DOHH2 (cell line): ENCODE measurements at regions not wholly inside any gene's neighbourhood (a gene's known extent, or its start where the extent isn't known, plus 50 kb on each side); places are given as distances from the start of the nearest gene placed in this dataset.

Experiments used
- H3F3A ChIP-seq: fragments of 200-600 bp; sonication (generic), shearing (Covaris generic); 2 replicates; pipeline ENCODE4 v1.6.0; 2016; ENCODE audit warnings: antibody characterized with exemption, mild to moderate bottlenecking; ENCODE audit not compliant: control insufficient read depth, insufficient read depth
- H3K27ac ChIP-seq: fragments of 200-600 bp; sonication (generic); 2 replicates; pipeline ENCODE4 v1.5.1; 2014; ENCODE audit warnings: low read depth, mild to moderate bottlenecking, low read length, moderate library complexity
- H3K27me3 ChIP-seq: fragments of 200-600 bp; sonication (generic); 2 replicates; pipeline ENCODE4 v1.6.1; 2014; ENCODE audit warnings: mild to moderate bottlenecking, low read length, mixed read lengths; ENCODE audit not compliant: control insufficient read depth
- H3K36me3 ChIP-seq: fragments of 200-600 bp; sonication (generic); 2 replicates; pipeline ENCODE4 v1.6.1; 2014; ENCODE audit warnings: mild to moderate bottlenecking, low read length, moderate library complexity, mixed read lengths; ENCODE audit not compliant: control insufficient read depth
- H3K4me1 ChIP-seq: fragments of 200-600 bp; sonication (generic); 2 replicates; pipeline ENCODE4 v1.6.1; 2014; ENCODE audit warnings: mild to moderate bottlenecking, low read length, mixed read lengths; ENCODE audit not compliant: control insufficient read depth
- H3K4me2 ChIP-seq: fragments of 200-600 bp; sonication (generic); 2 replicates; pipeline ENCODE4 v1.6.0; 2014; ENCODE audit warnings: mild to moderate bottlenecking, low read length, moderate library complexity
- H3K4me3 ChIP-seq: fragments of 200-600 bp; sonication (generic); 2 replicates; pipeline ENCODE4 v1.5.1; 2014; ENCODE audit warnings: mild to moderate bottlenecking, low read length, mixed read lengths
- H3K79me2 ChIP-seq: fragments of 200-600 bp; sonication (generic); 2 replicates; pipeline ENCODE4 v1.6.1; 2014; ENCODE audit warnings: mild to moderate bottlenecking, low read length, mixed read lengths; ENCODE audit not compliant: control insufficient read depth
- H3K9me2 ChIP-seq: fragments of 200-600 bp; sonication (generic); replicated peaks from 2 replicates; pipeline ENCODE4 v1.6.1; 2014; ENCODE audit warnings: mild to moderate bottlenecking, low read length, mixed read lengths; ENCODE audit not compliant: control insufficient read depth
- H3K9me3 ChIP-seq: fragments of 200-600 bp; sonication (generic); 2 replicates; pipeline ENCODE4 v1.6.1; 2014; ENCODE audit warnings: antibody characterized with exemption, low read length, mixed read lengths; ENCODE audit not compliant: control insufficient read depth, insufficient read depth
- H4K20me1 ChIP-seq: fragments of 200-600 bp; sonication (generic); 2 replicates; pipeline ENCODE4 v1.6.0; 2014; ENCODE audit warnings: low read depth, mild to moderate bottlenecking, antibody characterized with exemption, low read length, moderate library complexity; ENCODE audit not compliant: control insufficient read depth, insufficient read depth
- EZH2phosphoT487 ChIP-seq: fragments of 200-600 bp; sonication (generic); IDR thresholded peaks from 2 replicates; pipeline ENCODE4 v1.6.1; 2017; ENCODE audit warnings: borderline replicate concordance, mild to moderate bottlenecking, antibody characterized with exemption, low read length, moderate library complexity, mixed read lengths
- TF ChIP-seq, protein P1 (sequence below): fragments of 200-600 bp; sonication (generic); IDR thresholded peaks from one replicate; pipeline ENCODE4 v1.5.1; 2014; ENCODE audit warnings: antibody characterized with exemption, mild to moderate bottlenecking, low read depth, low read length; ENCODE audit not compliant: poor library complexity, severe bottlenecking

DNA sequence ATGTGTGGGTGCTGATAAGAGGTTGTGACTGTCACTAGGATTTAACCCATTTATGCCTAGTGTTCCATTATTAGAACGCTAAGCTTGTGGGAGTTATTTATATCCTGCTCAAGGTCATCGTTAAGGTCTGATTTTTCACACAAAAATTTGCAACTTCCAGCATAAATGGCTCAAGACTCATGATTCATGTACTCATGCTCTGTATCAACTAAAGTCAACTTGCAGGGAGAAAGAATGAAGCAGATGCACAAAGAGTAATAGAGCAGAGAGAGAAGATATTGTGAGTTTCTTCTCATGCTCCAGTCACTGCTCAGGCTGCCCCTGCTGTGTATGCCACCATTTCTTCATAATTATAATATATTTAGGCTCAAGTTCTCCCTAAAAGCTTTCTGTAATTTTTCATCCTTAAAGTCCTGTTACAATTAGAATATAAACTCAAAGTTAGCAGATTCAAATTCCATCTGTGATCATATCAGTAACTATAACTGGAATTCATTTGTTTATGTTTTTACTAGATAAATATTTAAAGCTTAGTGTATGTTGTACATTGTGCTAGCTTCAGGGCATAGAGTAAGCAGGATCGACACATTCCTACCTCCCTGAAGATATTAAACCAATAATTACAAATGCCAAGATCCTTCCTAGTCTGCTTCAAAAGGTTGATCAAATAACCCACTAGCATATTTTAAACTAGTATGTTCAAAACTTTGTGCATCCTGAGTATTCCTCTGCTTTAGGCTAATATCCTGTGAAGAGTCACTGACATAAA, 136.7 kb downstream of the NUDT12 start:
- Histone ChIP-seq H3K4me3 (no peak overlapping the region), H3K27me3 (no peaks in the 10 kb centered on the region), H3K36me3 (no peaks in the 10 kb centered on the region), H3K9me3 (no peaks in the 10 kb centered on the region), H3K4me2 (no peak overlapping the region), H3F3A (no peaks in the 10 kb centered on the region), H3K4me1 (no peaks in the 10 kb centered on the region), H3K9me2 (no peaks in the 10 kb centered on the region), H3K79me2 (no peaks in the 10 kb centered on the region), H4K20me1 (no peaks in the 10 kb centered on the region), H3K27ac (no peak overlapping the region)
- TF ChIP-seq, protein P1, sequence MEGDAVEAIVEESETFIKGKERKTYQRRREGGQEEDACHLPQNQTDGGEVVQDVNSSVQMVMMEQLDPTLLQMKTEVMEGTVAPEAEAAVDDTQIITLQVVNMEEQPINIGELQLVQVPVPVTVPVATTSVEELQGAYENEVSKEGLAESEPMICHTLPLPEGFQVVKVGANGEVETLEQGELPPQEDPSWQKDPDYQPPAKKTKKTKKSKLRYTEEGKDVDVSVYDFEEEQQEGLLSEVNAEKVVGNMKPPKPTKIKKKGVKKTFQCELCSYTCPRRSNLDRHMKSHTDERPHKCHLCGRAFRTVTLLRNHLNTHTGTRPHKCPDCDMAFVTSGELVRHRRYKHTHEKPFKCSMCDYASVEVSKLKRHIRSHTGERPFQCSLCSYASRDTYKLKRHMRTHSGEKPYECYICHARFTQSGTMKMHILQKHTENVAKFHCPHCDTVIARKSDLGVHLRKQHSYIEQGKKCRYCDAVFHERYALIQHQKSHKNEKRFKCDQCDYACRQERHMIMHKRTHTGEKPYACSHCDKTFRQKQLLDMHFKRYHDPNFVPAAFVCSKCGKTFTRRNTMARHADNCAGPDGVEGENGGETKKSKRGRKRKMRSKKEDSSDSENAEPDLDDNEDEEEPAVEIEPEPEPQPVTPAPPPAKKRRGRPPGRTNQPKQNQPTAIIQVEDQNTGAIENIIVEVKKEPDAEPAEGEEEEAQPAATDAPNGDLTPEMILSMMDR: no peak
- no peak for TF ChIP-seq EZH2phosphoT487

DNA sequence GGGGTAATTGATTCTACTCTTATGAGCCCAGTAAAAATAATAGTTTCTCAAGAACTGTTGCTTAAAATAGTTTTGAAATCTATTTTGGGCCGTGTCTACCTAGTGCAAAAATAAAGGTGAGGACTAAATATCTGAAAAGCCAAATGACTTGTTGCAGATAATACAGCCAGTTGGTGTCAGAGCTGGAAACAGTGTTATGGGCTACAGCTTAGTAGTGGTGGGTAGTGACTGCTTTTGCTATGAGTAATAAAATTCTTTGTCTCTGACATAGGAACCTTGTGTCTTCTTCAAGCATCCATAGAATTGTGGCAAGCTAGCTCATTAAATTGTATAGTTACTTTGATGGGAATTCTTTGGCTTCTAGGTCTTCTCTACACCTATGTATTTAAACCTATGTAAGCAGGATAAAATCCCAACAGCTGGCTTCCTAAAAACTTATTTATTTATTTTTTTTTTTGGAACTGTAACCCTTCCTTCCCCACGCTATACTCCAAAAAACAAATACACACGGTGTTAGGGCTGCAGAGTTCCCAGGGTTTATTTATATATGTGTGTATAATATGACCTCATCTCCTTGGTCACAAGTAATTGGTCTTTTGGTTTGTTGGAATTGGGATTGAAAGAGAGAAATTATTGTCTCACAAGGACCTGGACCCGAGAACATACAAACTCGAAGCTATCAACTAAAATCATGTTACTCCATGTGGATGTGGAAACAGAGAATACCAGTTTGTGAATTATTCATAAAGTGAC, 138.0 kb downstream of the NUDT12 start:
- TF ChIP-seq, protein P1: no peak
- no peak for TF ChIP-seq EZH2phosphoT487
- H3K27me3 ChIP-seq: no peaks in the 10 kb centered on the region
- H3K27ac ChIP-seq: no peak overlapping the region
- no peak overlapping the region for H3K4me2 ChIP-seq
- H3K4me3 ChIP-seq: no peak overlapping the region
- H3F3A ChIP-seq: no peaks in the 10 kb centered on the region
- no peaks in the 10 kb centered on the region for H4K20me1 ChIP-seq
- H3K9me3 ChIP-seq: no peaks in the 10 kb centered on the region
- H3K36me3 ChIP-seq: no peaks in the 10 kb centered on the region
- no peaks in the 10 kb centered on the region for H3K4me1 ChIP-seq
- no peaks in the 10 kb centered on the region for H3K79me2 ChIP-seq
- H3K9me2 ChIP-seq: no peaks in the 10 kb centered on the region

DNA sequence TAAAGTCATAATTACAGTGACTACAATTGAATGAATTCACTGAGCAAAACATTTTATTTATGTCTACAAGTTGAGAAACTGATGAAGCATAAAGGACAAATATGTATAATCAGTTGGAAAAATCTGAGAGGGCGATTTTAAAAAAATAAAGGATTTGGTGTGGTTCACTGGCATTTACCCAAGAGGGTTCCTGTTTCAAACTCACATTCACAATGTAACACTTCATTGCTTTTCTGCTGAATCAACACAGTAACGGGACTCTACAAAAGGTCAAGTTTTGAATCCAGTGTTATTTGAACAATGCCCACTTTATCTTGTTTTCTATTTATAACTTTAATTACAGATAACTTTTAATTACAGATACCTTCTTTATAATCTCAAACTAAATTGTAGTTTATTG, 138.6 kb downstream of the NUDT12 start:
- Histone ChIP-seq H3K9me3 (no peaks in the 10 kb centered on the region), H3K27me3 (no peaks in the 10 kb centered on the region), H3F3A (no peaks in the 10 kb centered on the region), H3K79me2 (no peaks in the 10 kb centered on the region), H3K9me2 (no peaks in the 10 kb centered on the region), H3K4me1 (no peaks in the 10 kb centered on the region), H3K27ac (no peak overlapping the region), H3K36me3 (no peaks in the 10 kb centered on the region), H3K4me2 (no peak overlapping the region), H4K20me1 (no peaks in the 10 kb centered on the region), H3K4me3 (no peak overlapping the region)
- TF ChIP-seq, protein P1: no peak
- TF ChIP-seq EZH2phosphoT487: no peak
